ENCODE measurements at regions not wholly inside any gene's neighbourhood (a gene's known extent, or its start where the extent isn't known, plus 50 kb on each side); places are given as distances from the start of the nearest gene placed in this dataset.

- Histone ChIP-seq H3K79me1 (ENCODE audit: low read depth, low read length) (no peaks in the 10 kb centered on the region), H2BK120ac (replicated peaks; ENCODE audit: low read depth, low read length) (no peak overlapping the region), H3K4me3 (ENCODE audit: extremely low read depth in 1 of 4, insufficient read depth in 2 of 4, low read depth in 3 of 4, low read length in 4 of 4) (no peak overlapping the region), H3K9ac (replicated peaks in 1 of 4; ENCODE audit: extremely low read depth in 1 of 4, low read depth in 3 of 4, low read length in 3 of 4) (no peak overlapping the region), H2BK12ac (ENCODE audit: low read depth, low read length) (no peak overlapping the region), H2AFZ (ENCODE audit: low read length) (no peak overlapping the region), H3K23ac (ENCODE audit: insufficient read length) (no peak overlapping the region), H2BK15ac (ENCODE audit: low read length) (no peak overlapping the region), H2BK5ac (ENCODE audit: low read depth, low read length) (no peak overlapping the region), H2AK5ac (ENCODE audit: low read depth, low read length) (no peak overlapping the region), H4K20me1 (replicated peaks in 1 of 2; ENCODE audit: control insufficient read depth in 1 of 2, insufficient read depth in 2 of 2, low read length in 2 of 2) (no peaks in the 10 kb centered on the region), H4K91ac (replicated peaks; ENCODE audit: insufficient read length, low read length) (no peak overlapping the region), H3K14ac (ENCODE audit: insufficient read length) (no peak overlapping the region), H4K5ac (ENCODE audit: insufficient read length, low read depth, low read length) (no peak overlapping the region), H2BK20ac (ENCODE audit: low read length) (no peak overlapping the region), H3K27me3 (replicated peaks in 1 of 4; ENCODE audit: control insufficient read depth in 3 of 4, extremely low read depth in 1 of 4, insufficient read depth in 3 of 4, low read length in 3 of 4) (no peaks in the 10 kb centered on the region), H3K18ac (ENCODE audit: extremely low read depth, low read length) (no peak overlapping the region), H3K36me3 (ENCODE audit: control insufficient read depth in 2 of 4, insufficient read depth in 4 of 4, low read length in 3 of 4) (no peaks in the 10 kb centered on the region), H3K4ac (replicated peaks; ENCODE audit: insufficient read length, low read depth, low read length) (no peak overlapping the region), H3K27ac (ENCODE audit: low read depth, low read length) (no peak overlapping the region), H4K8ac (ENCODE audit: extremely low read depth, insufficient read depth, low read length) (no peak overlapping the region), H3K56ac (replicated peaks; ENCODE audit: insufficient read length, low read depth, low read length) (no peak overlapping the region), H3K9me3 (ENCODE audit: insufficient read depth in 2 of 2, low read depth in 1 of 2, low read length in 1 of 2) (no peaks in the 10 kb centered on the region), H3K4me2 (ENCODE audit: insufficient read depth in 1 of 2, low read depth in 2 of 2, low read length in 2 of 2) (no peak overlapping the region), H3K23me2 (ENCODE audit: low read depth, low read length) (no peaks in the 10 kb centered on the region), H3K79me2 (ENCODE audit: control insufficient read depth in 1 of 2, insufficient read depth in 2 of 2, low read length in 2 of 2) (no peaks in the 10 kb centered on the region), H3K4me1 (replicated peaks in 1 of 4; ENCODE audit: control insufficient read depth in 3 of 4, insufficient read depth in 4 of 4, low read length in 3 of 4) (no peaks in the 10 kb centered on the region)
- ChIA-PET POLR2A (ENCODE audit: partially characterized antibody) (no interaction called here), CTCF (ENCODE audit: partially characterized antibody) (no interaction called here)
- DNase-seq (ENCODE audit: low read depth in 1 of 2, low spot score in 2 of 2) = no peak
- no peak for FAIRE-seq
- TF ChIP-seq SIN3A (conservative IDR thresholded peaks at IDR 0.05 in 1 of 2, IDR thresholded peaks at IDR 0.05 in 1 of 2; ENCODE audit: low read depth in 1 of 2, low read length in 2 of 2) (no peak), TAF1 (IDR thresholded peaks at IDR 0.05; ENCODE audit: low read depth, low read length) (no peak), RBBP5 (IDR thresholded peaks at IDR 0.05; ENCODE audit: borderline replicate concordance, low read depth, low read length) (no peak), CTBP2 (IDR thresholded peaks at IDR 0.05; ENCODE audit: borderline replicate concordance, insufficient read depth, insufficient read length, low read length) (no peak), CEBPB (IDR thresholded peaks at IDR 0.05; ENCODE audit: low read depth, low read length) (no peak), ZNF274 (IDR thresholded peaks at IDR 0.05; ENCODE audit: borderline replicate concordance, extremely low read depth, low read length) (no peak), MAFK (IDR thresholded peaks at IDR 0.05; ENCODE audit: low read depth, low read length) (no peak), TEAD4 (IDR thresholded peaks at IDR 0.05; ENCODE audit: low read depth, low read length) (no peak), CHD2 (IDR thresholded peaks at IDR 0.05; ENCODE audit: low read length) (no peak), HDAC6 (IDR thresholded peaks at IDR 0.05; ENCODE audit: low read depth, low read length) (no peak), KDM5A (IDR thresholded peaks at IDR 0.05; ENCODE audit: low read length) (no peak), CBX5 (IDR thresholded peaks at IDR 0.05; ENCODE audit: low read depth, low read length) (no peak), NRF1 (IDR thresholded peaks at IDR 0.05; ENCODE audit: low read depth, low read length) (no peak), SP1 (IDR thresholded peaks at IDR 0.05; ENCODE audit: low read depth, low read length) (no peak), PHF8 (conservative IDR thresholded peaks at IDR 0.05; ENCODE audit: low read depth, low read length) (no peak), SUZ12 (IDR thresholded peaks at IDR 0.05; ENCODE audit: low read length) (no peak), EGR1 (IDR thresholded peaks at IDR 0.05; ENCODE audit: borderline replicate concordance, low read depth, low read length) (no peak), TAF7 (optimal IDR thresholded peaks at IDR 0.05; ENCODE audit: borderline replicate concordance, low read depth, low read length) (no peak)
Measured at GRCh38 chr17:70235252-70235651, 65.9 kb downstream of the KCNJ2 start.
